ENCODE measurements at regions not wholly inside any gene's neighbourhood (a gene's known extent, or its start where the extent isn't known, plus 50 kb on each side); places are given as distances from the start of the nearest gene placed in this dataset.

GRCh38 chr11:115910379-115910778, 406.2 kb upstream of the CADM1 start:
- TF ChIP-seq POLR2A (IDR thresholded peaks at IDR 0.05): no peak
- TF ChIP-seq, protein P1, sequence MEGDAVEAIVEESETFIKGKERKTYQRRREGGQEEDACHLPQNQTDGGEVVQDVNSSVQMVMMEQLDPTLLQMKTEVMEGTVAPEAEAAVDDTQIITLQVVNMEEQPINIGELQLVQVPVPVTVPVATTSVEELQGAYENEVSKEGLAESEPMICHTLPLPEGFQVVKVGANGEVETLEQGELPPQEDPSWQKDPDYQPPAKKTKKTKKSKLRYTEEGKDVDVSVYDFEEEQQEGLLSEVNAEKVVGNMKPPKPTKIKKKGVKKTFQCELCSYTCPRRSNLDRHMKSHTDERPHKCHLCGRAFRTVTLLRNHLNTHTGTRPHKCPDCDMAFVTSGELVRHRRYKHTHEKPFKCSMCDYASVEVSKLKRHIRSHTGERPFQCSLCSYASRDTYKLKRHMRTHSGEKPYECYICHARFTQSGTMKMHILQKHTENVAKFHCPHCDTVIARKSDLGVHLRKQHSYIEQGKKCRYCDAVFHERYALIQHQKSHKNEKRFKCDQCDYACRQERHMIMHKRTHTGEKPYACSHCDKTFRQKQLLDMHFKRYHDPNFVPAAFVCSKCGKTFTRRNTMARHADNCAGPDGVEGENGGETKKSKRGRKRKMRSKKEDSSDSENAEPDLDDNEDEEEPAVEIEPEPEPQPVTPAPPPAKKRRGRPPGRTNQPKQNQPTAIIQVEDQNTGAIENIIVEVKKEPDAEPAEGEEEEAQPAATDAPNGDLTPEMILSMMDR (IDR thresholded peaks at IDR 0.05): no peak

Measured in esophagus squamous epithelium (tissue), 4 donors.